ENCODE measurements at regions not wholly inside any gene's neighbourhood (a gene's known extent, or its start where the extent isn't known, plus 50 kb on each side); places are given as distances from the start of the nearest gene placed in this dataset.

- no peak for TF ChIP-seq EZH2 (optimal IDR thresholded peaks at IDR 0.05; ENCODE audit: low read depth, low read length)
- no peak for TF ChIP-seq CTCF (IDR thresholded peaks at IDR 0.05; ENCODE audit: low read length)
- TF ChIP-seq EZH2phosphoT487 (IDR thresholded peaks at IDR 0.05; ENCODE audit: low read length): no peak
These were observed 143.4 kb upstream of the SIX2 start for GRCh38 chr2:45152691-45153090.
